DND-41 (cell line): ENCODE measurements at regions not wholly inside any gene's neighbourhood (a gene's known extent, or its start where the extent isn't known, plus 50 kb on each side); places are given as distances from the start of the nearest gene placed in this dataset.

Experiments used
- ATAC-seq: fragments of 200-7000 bp; cut with Tn5 transposase; 3 replicates; pipeline ENCODE4 v1.9.1; 2021; ENCODE audit warnings: low read depth; ENCODE audit not compliant: insufficient read depth
- DNase-seq: peaks from one replicate; pipeline ENCODE4 v3.0.0-alpha.2; 2020
- H2AFZ ChIP-seq: 2 replicates; pipeline ENCODE4 v1.6.0; 2012; ENCODE audit warnings: low read depth, low read length
- H3K27ac ChIP-seq: 2 replicates; pipeline ENCODE4 v1.5.1; 2012; ENCODE audit warnings: low read length, inconsistent platforms
- H3K27me3 ChIP-seq: fragments of 200-600 bp; sonication (generic); 2 replicates; pipeline ENCODE4 v1.6.0; 2012; ENCODE audit warnings: low read length, mild to moderate bottlenecking, inconsistent platforms; ENCODE audit not compliant: insufficient read depth, poor library complexity
- H3K36me3 ChIP-seq: 2 replicates; pipeline ENCODE4 v1.5.1; 2012; ENCODE audit warnings: low read length, inconsistent platforms; ENCODE audit not compliant: insufficient read depth
- H3K4me1 ChIP-seq: 2 replicates; pipeline ENCODE4 v1.5.1; 2012; ENCODE audit warnings: mild to moderate bottlenecking, low read length; ENCODE audit not compliant: insufficient read depth
- H3K4me2 ChIP-seq: 2 replicates; pipeline ENCODE4 v1.6.0; 2012; ENCODE audit warnings: mild to moderate bottlenecking, moderate library complexity, low read length, inconsistent platforms; ENCODE audit not compliant: insufficient read depth
- H3K4me3 ChIP-seq, 2 experiments: fragments of 200-600 bp in 1 of 2; shearing (Covaris generic) in 1 of 2; 2 replicates each; pipeline ENCODE4 v1.5.1; 2012 to 2016; ENCODE audit warnings: inconsistent platforms in 2 of 2, low read length in 2 of 2, mild to moderate bottlenecking in 2 of 2, low read depth in 1 of 2, moderate library complexity in 1 of 2
- H3K79me2 ChIP-seq: 2 replicates; pipeline ENCODE4 v1.6.0; 2012; ENCODE audit warnings: low read length, inconsistent platforms; ENCODE audit not compliant: insufficient read depth
- H3K9ac ChIP-seq: 2 replicates; pipeline ENCODE4 v1.6.0; 2012; ENCODE audit warnings: low read depth, mild to moderate bottlenecking, inconsistent platforms, low read length, moderate library complexity
- H3K9me3 ChIP-seq: 2 replicates; pipeline ENCODE4 v1.5.1; 2012; ENCODE audit warnings: low read length, moderate library complexity, mild to moderate bottlenecking, inconsistent platforms; ENCODE audit not compliant: insufficient read depth, severe bottlenecking
- H4K20me1 ChIP-seq: 2 replicates; pipeline ENCODE4 v1.6.0; 2012; ENCODE audit warnings: low read length; ENCODE audit not compliant: insufficient read depth
- EZH2 ChIP-seq: IDR thresholded peaks from 3 replicates; pipeline ENCODE4 v1.6.1; 2012; ENCODE audit warnings: borderline replicate concordance, low read depth, mild to moderate bottlenecking, moderate library complexity, low read length, inconsistent platforms; ENCODE audit not compliant: severe bottlenecking
- TF ChIP-seq, protein P1 (sequence below): IDR thresholded peaks from 2 replicates; pipeline ENCODE4 v1.5.1; 2012; ENCODE audit warnings: borderline replicate concordance, low read length, moderate library complexity, mild to moderate bottlenecking; ENCODE audit not compliant: poor library complexity, severe bottlenecking; ENCODE audit errors: extremely low read depth

DNA sequence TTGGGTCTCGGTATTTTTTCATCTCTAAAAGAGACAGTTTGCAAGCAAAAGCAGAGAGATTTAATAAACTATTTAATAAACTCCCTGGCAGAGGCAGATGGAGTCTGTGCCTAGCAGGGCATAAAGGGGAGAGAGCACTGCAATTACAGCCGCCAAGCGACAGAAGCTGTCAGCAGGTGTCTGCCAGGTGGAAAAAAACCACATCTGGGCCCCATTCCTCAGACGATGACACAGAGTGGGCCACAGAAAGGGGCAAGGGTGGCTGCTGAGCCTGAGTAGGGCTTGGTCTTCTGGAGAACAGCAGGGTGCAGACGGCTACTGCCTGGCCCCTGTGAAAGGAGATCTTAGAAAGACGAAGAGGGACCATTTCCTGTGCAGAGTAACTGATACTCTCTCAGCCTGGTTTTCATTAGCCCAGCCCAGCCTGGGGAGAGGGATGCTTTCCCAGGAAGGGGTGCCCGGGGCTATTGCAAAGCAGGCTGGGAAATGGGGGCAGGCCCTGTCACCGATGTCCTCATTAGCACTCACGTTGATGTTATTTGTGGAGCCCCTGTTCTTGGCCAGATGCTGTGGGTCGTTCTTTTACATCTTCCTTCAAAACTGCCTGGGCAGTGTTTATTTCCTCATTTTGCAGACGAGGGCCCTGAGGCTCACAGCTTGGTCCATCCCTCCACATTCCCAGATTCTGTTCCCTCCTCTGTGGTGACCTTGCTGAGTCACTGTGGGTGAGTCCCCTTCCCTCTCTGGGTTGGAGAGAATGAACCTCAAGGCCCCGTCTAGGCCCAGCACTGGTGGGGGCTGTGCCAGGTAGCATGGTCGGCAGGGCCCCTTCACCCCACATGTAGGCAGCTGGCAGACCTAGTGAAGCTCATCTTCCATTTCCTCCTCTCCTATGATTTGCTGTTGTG, 472.7 kb downstream of the PTPRU start:
- Histone ChIP-seq H3K27me3 (no peaks in the 10 kb centered on the region), H3K4me3 (no peak overlapping the region), H3K27ac (no peak overlapping the region), H3K4me2 (no peak overlapping the region), H3K79me2 (no peaks in the 10 kb centered on the region), H3K4me1 (no peaks in the 10 kb centered on the region), H3K9ac (no peak overlapping the region), H4K20me1 (no peaks in the 10 kb centered on the region), H2AFZ (no peak overlapping the region), H3K9me3 (no peaks in the 10 kb centered on the region), H3K36me3 (no peaks in the 10 kb centered on the region)
- TF ChIP-seq, protein P1, sequence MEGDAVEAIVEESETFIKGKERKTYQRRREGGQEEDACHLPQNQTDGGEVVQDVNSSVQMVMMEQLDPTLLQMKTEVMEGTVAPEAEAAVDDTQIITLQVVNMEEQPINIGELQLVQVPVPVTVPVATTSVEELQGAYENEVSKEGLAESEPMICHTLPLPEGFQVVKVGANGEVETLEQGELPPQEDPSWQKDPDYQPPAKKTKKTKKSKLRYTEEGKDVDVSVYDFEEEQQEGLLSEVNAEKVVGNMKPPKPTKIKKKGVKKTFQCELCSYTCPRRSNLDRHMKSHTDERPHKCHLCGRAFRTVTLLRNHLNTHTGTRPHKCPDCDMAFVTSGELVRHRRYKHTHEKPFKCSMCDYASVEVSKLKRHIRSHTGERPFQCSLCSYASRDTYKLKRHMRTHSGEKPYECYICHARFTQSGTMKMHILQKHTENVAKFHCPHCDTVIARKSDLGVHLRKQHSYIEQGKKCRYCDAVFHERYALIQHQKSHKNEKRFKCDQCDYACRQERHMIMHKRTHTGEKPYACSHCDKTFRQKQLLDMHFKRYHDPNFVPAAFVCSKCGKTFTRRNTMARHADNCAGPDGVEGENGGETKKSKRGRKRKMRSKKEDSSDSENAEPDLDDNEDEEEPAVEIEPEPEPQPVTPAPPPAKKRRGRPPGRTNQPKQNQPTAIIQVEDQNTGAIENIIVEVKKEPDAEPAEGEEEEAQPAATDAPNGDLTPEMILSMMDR, result no peak
- TF ChIP-seq EZH2, result no peak
- DNase-seq (no peak), ATAC-seq (no peak)

DNA sequence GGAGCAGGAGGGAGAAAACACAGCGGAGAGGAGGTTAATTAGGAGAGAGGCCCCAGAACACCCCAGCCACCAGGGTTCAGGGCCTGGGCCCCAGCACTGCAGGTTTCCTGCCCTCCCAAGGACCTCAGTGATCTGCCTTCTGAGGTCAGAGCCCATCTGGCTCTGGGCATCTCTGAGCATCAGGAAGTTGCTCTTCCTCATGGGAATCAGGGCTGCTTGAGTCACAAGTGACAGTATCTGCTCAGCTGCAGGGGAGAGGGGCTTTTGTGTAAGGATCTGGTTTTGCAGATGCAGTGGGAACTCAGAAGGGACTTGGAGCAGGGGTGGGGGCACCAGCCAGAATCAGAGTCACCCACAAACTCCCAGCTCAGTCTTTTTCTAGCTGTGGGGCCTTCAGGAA, 472.1 kb downstream of the PTPRU start:
- Histone ChIP-seq H3K36me3 (no peaks in the 10 kb centered on the region), H3K4me3 (no peak overlapping the region), H4K20me1 (no peaks in the 10 kb centered on the region), H3K4me2 (no peak overlapping the region), H3K9me3 (no peaks in the 10 kb centered on the region), H3K79me2 (no peaks in the 10 kb centered on the region), H3K27me3 (no peaks in the 10 kb centered on the region), H2AFZ (no peak overlapping the region), H3K27ac (no peak overlapping the region), H3K4me1 (no peaks in the 10 kb centered on the region), H3K9ac (no peak overlapping the region)
- no peak for ATAC-seq
- no peak for DNase-seq
- TF ChIP-seq EZH2, result no peak
- TF ChIP-seq, protein P1, result no peak

DNA sequence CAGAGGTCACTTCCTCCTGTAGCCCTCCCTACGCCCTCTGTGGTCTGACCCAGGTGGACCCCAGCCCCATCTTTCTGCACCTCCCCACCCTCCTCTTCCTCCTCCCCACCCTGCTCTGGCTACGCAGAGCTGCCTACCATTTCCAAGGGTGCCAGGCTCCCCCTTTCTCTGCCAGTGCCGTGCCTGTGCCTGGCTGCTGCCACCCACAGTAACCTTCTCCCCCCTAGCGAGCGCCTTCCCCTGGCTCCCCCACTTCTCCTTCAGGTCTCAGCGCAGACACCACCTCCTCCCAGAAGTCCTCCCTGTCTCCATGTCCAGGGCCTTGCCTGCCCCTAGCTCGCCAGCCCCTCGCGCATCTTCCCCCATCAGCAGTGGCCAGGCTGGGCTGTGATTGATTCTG, 471.5 kb downstream of the PTPRU start:
- Histone ChIP-seq H3K4me3 (no peak overlapping the region), H4K20me1 (no peaks in the 10 kb centered on the region), H3K27ac (no peak overlapping the region), H3K9me3 (no peaks in the 10 kb centered on the region), H3K79me2 (no peaks in the 10 kb centered on the region), H3K27me3 (no peaks in the 10 kb centered on the region), H3K36me3 (no peaks in the 10 kb centered on the region), H3K9ac (no peak overlapping the region), H3K4me2 (no peak overlapping the region), H2AFZ (no peak overlapping the region), H3K4me1 (no peaks in the 10 kb centered on the region)
- no peak for DNase-seq
- no peak for ATAC-seq
- TF ChIP-seq EZH2, result no peak
- TF ChIP-seq, protein P1, result no peak

DNA sequence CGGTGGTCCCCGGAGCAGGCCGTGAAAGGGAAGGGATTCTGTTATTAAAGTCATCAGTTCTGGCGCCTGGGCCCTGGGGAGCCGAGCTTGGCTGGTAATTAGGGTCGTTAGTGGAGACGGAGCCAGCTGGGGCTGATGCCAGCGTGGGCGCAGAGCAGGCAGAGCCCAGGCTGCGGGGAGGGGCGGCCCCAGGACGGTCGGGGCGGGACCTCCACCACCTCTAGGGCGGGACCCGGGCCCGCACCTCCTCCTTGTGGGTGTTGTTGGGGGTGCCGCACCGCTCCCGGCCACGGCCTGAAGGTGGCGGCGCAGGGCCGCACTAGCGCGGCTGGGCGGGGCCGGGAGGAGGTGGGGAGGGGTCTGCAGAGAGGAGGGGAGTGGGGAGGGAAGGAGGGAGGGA, 470.6 kb downstream of the PTPRU start:
- Histone ChIP-seq H3K4me1 (no peaks in the 10 kb centered on the region), H3K9me3 (no peaks in the 10 kb centered on the region), H3K36me3 (no peaks in the 10 kb centered on the region), H2AFZ (no peak overlapping the region), H3K79me2 (no peaks in the 10 kb centered on the region), H3K4me3 (no peak overlapping the region), H3K27me3 (no peaks in the 10 kb centered on the region), H3K9ac (no peak overlapping the region), H3K27ac (no peak overlapping the region), H3K4me2 (no peak overlapping the region), H4K20me1 (no peaks in the 10 kb centered on the region)
- TF ChIP-seq, protein P1, result peak; percentile 28
- TF ChIP-seq EZH2, result no peak
- no peak for ATAC-seq
- no peak for DNase-seq
